GM21576 (cell line): ENCODE measurements at regions not wholly inside any gene's neighbourhood (a gene's known extent, or its start where the extent isn't known, plus 50 kb on each side); places are given as distances from the start of the nearest gene placed in this dataset.
A peak's percentile ranks its signal among the peaks of the same experiment; 100 is the strongest.

Source experiments
- ATAC-seq: cut with Tn5 transposase; IDR thresholded peaks from one replicate; pipeline ENCODE4 v1.9.1; 2021; ENCODE audit warnings: mild to moderate bottlenecking, moderate library complexity; ENCODE audit not compliant: unreplicated experiment

GRCh38 chr7:18151422-18151821 is 123.8 kb upstream of the PRPS1L1 start:
- no peak for ATAC-seq

GRCh38 chr7:18153183-18153748 is 125.6 kb upstream of the PRPS1L1 start:
- no peak for ATAC-seq

GRCh38 chr7:18154726-18155125 is 127.1 kb upstream of the PRPS1L1 start:
- ATAC-seq, result no peak

GRCh38 chr7:18157233-18157632 is 129.6 kb upstream of the PRPS1L1 start:
- no peak for ATAC-seq

- ATAC-seq, result no peak
Measured at GRCh38 chr7:18162657-18163056, 135.0 kb upstream of the PRPS1L1 start.

GRCh38 chr7:18163091-18163490 is 135.4 kb upstream of the PRPS1L1 start:
- ATAC-seq, result no peak

GRCh38 chr7:18165166-18165565 is 137.5 kb upstream of the PRPS1L1 start:
- no peak for ATAC-seq

GRCh38 chr7:18166002-18166401 is 138.4 kb upstream of the PRPS1L1 start:
- ATAC-seq, result no peak

GRCh38 chr7:18167815-18168214 is 140.2 kb upstream of the PRPS1L1 start:
- no peak for ATAC-seq

GRCh38 chr7:18174996-18175395 is 147.3 kb upstream of the PRPS1L1 start:
- ATAC-seq, result no peak

- no peak for ATAC-seq
Measured at GRCh38 chr7:18175801-18176450, 148.3 kb upstream of the PRPS1L1 start.

GRCh38 chr7:18177129-18177814 is 149.6 kb upstream of the PRPS1L1 start:
- ATAC-seq, result no peak

- ATAC-seq, result peak; percentile 92
Measured at GRCh38 chr7:18177815-18178660, 150.4 kb upstream of the PRPS1L1 start.

GRCh38 chr7:18179093-18179492 is 151.4 kb upstream of the PRPS1L1 start:
- no peak for ATAC-seq

- ATAC-seq, result no peak
Measured at GRCh38 chr7:18180685-18181084, 153.0 kb upstream of the PRPS1L1 start.

GRCh38 chr7:18189500-18190126 is 162.0 kb upstream of the PRPS1L1 start:
- ATAC-seq, result no peak

GRCh38 chr7:18191341-18191740 is 163.7 kb upstream of the PRPS1L1 start:
- ATAC-seq, result no peak

GRCh38 chr7:18191862-18192625 is 164.4 kb upstream of the PRPS1L1 start:
- ATAC-seq, result no peak

GRCh38 chr7:18194616-18195015 is 167.0 kb upstream of the PRPS1L1 start:
- no peak for ATAC-seq

GRCh38 chr7:18196638-18197037 is 169.0 kb upstream of the PRPS1L1 start:
- no peak for ATAC-seq
